Fibroblast of lung (primary cell): ENCODE measurements at regions not wholly inside any gene's neighbourhood (a gene's known extent, or its start where the extent isn't known, plus 50 kb on each side); places are given as distances from the start of the nearest gene placed in this dataset.

Experiments
- EZH2 ChIP-seq: IDR thresholded peaks from 2 replicates; pipeline ENCODE4 v1.5.1; 2012; ENCODE audit warnings: low read length, control low read depth, mild to moderate bottlenecking; ENCODE audit errors: missing control alignments
- TF ChIP-seq, protein P1 (sequence below), 2 donors: IDR thresholded peaks in 1 of 2; conservative IDR thresholded peaks in 1 of 2; 1 replicate in 1 of 2; 2 replicates in 1 of 2; pipeline ENCODE4 v1.5.1; 2011 to 2012; ENCODE audit warnings: low read length in 2 of 2, control low read depth in 1 of 2, inconsistent platforms in 1 of 2, low read depth in 1 of 2, mild to moderate bottlenecking in 1 of 2

GRCh38 chr18:22045221-22045918 is 124.0 kb upstream of the GATA6 start:
- TF ChIP-seq, protein P1, sequence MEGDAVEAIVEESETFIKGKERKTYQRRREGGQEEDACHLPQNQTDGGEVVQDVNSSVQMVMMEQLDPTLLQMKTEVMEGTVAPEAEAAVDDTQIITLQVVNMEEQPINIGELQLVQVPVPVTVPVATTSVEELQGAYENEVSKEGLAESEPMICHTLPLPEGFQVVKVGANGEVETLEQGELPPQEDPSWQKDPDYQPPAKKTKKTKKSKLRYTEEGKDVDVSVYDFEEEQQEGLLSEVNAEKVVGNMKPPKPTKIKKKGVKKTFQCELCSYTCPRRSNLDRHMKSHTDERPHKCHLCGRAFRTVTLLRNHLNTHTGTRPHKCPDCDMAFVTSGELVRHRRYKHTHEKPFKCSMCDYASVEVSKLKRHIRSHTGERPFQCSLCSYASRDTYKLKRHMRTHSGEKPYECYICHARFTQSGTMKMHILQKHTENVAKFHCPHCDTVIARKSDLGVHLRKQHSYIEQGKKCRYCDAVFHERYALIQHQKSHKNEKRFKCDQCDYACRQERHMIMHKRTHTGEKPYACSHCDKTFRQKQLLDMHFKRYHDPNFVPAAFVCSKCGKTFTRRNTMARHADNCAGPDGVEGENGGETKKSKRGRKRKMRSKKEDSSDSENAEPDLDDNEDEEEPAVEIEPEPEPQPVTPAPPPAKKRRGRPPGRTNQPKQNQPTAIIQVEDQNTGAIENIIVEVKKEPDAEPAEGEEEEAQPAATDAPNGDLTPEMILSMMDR (conservative IDR thresholded peaks at IDR 0.05 in 1 of 2, IDR thresholded peaks at IDR 0.05 in 1 of 2; ENCODE audit: low read depth in 1 of 2, low read length in 2 of 2), result no peak
- no peak for TF ChIP-seq EZH2
